ENCODE measurements at regions not wholly inside any gene's neighbourhood (a gene's known extent, or its start where the extent isn't known, plus 50 kb on each side); places are given as distances from the start of the nearest gene placed in this dataset.

GRCh38 chr11:134724106-134724778 is 312.2 kb upstream of the B3GAT1 start:
- no peak for TF ChIP-seq POLR2A (IDR thresholded peaks at IDR 0.05)
- TF ChIP-seq CTCF (IDR thresholded peaks at IDR 0.05) = no peak

Data from lower leg skin (tissue), 3 donors.